PC-9 (cell line): ENCODE measurements at regions not wholly inside any gene's neighbourhood (a gene's known extent, or its start where the extent isn't known, plus 50 kb on each side); places are given as distances from the start of the nearest gene placed in this dataset.
"Not testable (repeated sequence)": the region's sequence is repeated elsewhere in the genome, so short reads cannot be mapped to it uniquely, and the experiment has no call there.

ENCODE experiments used
- BruUV-seq: library from RNA; stranded (reverse); fragments of 400-500 nt; replicated peaks from 2 replicates; lab custom pipeline; 2021; lab: Mats Ljungman, UMichigan
- CTCF ChIA-PET: fragments of 300-600 bp; sonication (Branson Sonifier 250); formaldehyde crosslinking; loops from one replicate; lab custom pipeline; 2022; ENCODE audit warnings: antibody characterized with exemption; lab: Charles Lee
- POLR2A ChIA-PET: fragments of 300-600 bp; sonication (Branson Sonifier 250); formaldehyde crosslinking; loops from one replicate; lab custom pipeline; 2022; ENCODE audit warnings: antibody characterized with exemption; ENCODE audit not compliant: unreplicated experiment; lab: Charles Lee
- DNase-seq, 2 experiments: peaks; one replicate each; pipeline versions ENCODE4 v3.0.0 to v3.0.0-alpha.2; 2015 to 2022; ENCODE audit warnings: mixed read lengths in 1 of 2
- H2AFZ ChIP-seq: fragments of 200-600 bp; sonication (generic); 2 replicates; pipeline ENCODE4 v1.8.1; 2017; ENCODE audit warnings: antibody characterized with exemption
- H3F3A ChIP-seq: fragments of 200-600 bp; sonication (generic); 2 replicates; pipeline ENCODE4 v1.8.1; 2017; ENCODE audit warnings: antibody characterized with exemption, mild to moderate bottlenecking, low read depth; ENCODE audit not compliant: insufficient read depth
- H3K27ac ChIP-seq: fragments of 200-600 bp; sonication (generic); 2 replicates; pipeline ENCODE4 v1.6.1; 2016; ENCODE audit warnings: mixed run types
- H3K27me3 ChIP-seq: fragments of 200-600 bp; sonication (generic); 2 replicates; pipeline ENCODE4 v1.6.1; 2016; ENCODE audit warnings: low read depth, mixed run types; ENCODE audit not compliant: insufficient read depth
- H3K36me3 ChIP-seq: fragments of 200-600 bp; sonication (generic); 2 replicates; pipeline ENCODE4 v1.6.1; 2016; ENCODE audit warnings: low read depth, mixed run types
- H3K4me1 ChIP-seq: fragments of 200-600 bp; sonication (generic); replicated peaks from 2 replicates; pipeline ENCODE4 v1.6.1; 2016; ENCODE audit warnings: mixed run types; ENCODE audit not compliant: insufficient read depth
- H3K4me2 ChIP-seq: fragments of 200-600 bp; sonication (generic); 2 replicates; pipeline ENCODE4 v1.6.1; 2017; ENCODE audit warnings: mixed run types
- H3K4me3 ChIP-seq: fragments of 200-600 bp; sonication (generic); 2 replicates; pipeline ENCODE4 v1.6.1; 2016; ENCODE audit warnings: mixed run types
- H3K79me2 ChIP-seq: fragments of 200-600 bp; sonication (generic); 2 replicates; pipeline ENCODE4 v1.6.1; 2017; ENCODE audit warnings: low read depth, mixed run types
- H3K9me2 ChIP-seq: fragments of 200-600 bp; sonication (generic); 2 replicates; pipeline ENCODE4 v1.8.1; 2017; ENCODE audit warnings: mild to moderate bottlenecking; ENCODE audit not compliant: insufficient read depth
- H3K9me3 ChIP-seq: fragments of 200-600 bp; sonication (generic); 2 replicates; pipeline ENCODE4 v1.8.1; 2016; ENCODE audit warnings: low read depth; ENCODE audit not compliant: insufficient read depth
- H4K20me1 ChIP-seq: fragments of 200-600 bp; sonication (generic); 2 replicates; pipeline ENCODE4 v1.8.1; 2017; ENCODE audit not compliant: insufficient read depth
- CTCF ChIP-seq: fragments of 200-600 bp; sonication (generic); conservative IDR thresholded peaks from 2 replicates; pipeline ENCODE4 v1.6.1; 2017; ENCODE audit warnings: mixed run types, antibody characterized with exemption, mild to moderate bottlenecking, moderate library complexity
- EZH2 ChIP-seq: fragments of 200-600 bp; sonication (generic); IDR thresholded peaks from 2 replicates; pipeline ENCODE4 v1.8.0; 2017; ENCODE audit warnings: antibody characterized with exemption, low read depth
- intact Hi-C: fragments of 100-400 bp; cut with micrococcal nuclease; formaldehyde crosslinking; loops from one replicate; pipeline ENCODE4 v1.10.0; 2022; ENCODE audit not compliant: unreplicated experiment

- no peaks in the 10 kb centered on the region for H3F3A ChIP-seq
- H3K36me3 ChIP-seq = no peaks in the 10 kb centered on the region
- no peak overlapping the region for H3K27ac ChIP-seq
- TF ChIP-seq EZH2 = no peak
- H3K27me3 ChIP-seq = no peaks in the 10 kb centered on the region
- no peak overlapping the region for H3K4me2 ChIP-seq
- BruUV-seq = no TSS peak
- H3K9me2 ChIP-seq = no peaks in the 10 kb centered on the region
- H3K9me3 ChIP-seq = no peaks in the 10 kb centered on the region
- no peak overlapping the region for H2AFZ ChIP-seq
- H4K20me1 ChIP-seq = no peaks in the 10 kb centered on the region
- H3K4me1 ChIP-seq = no peaks in the 10 kb centered on the region
- POLR2A ChIA-PET = no interaction called here
- H3K79me2 ChIP-seq = no peaks in the 10 kb centered on the region
- intact Hi-C loops = no loop called here
- CTCF ChIA-PET = no interaction called here
- H3K4me3 ChIP-seq = no peak overlapping the region
- no peak for DNase-seq
Observed at GRCh38 chrX:51155157-51155556, 177.5 kb upstream of the NUDT10 start.

GRCh38 chrX:51155566-51155965, 177.1 kb upstream of the NUDT10 start:
- no peaks in the 10 kb centered on the region for H3K4me1 ChIP-seq
- no peak overlapping the region for H3K4me3 ChIP-seq
- CTCF ChIA-PET = no interaction called here
- intact Hi-C loops = no loop called here
- H3F3A ChIP-seq = no peaks in the 10 kb centered on the region
- TF ChIP-seq EZH2 (no peak), CTCF (no peak)
- POLR2A ChIA-PET = no interaction called here
- no peaks in the 10 kb centered on the region for H4K20me1 ChIP-seq
- H3K79me2 ChIP-seq = no peaks in the 10 kb centered on the region
- no peak overlapping the region for H3K27ac ChIP-seq
- H3K27me3 ChIP-seq = no peaks in the 10 kb centered on the region
- H3K36me3 ChIP-seq = no peaks in the 10 kb centered on the region
- no TSS peak for BruUV-seq
- no peaks in the 10 kb centered on the region for H3K9me2 ChIP-seq
- H2AFZ ChIP-seq = no peak overlapping the region
- no peak for DNase-seq
- H3K9me3 ChIP-seq = no peaks in the 10 kb centered on the region
- H3K4me2 ChIP-seq = no peak overlapping the region

GRCh38 chrX:51158231-51158630, 174.4 kb upstream of the NUDT10 start:
- no TSS peak for BruUV-seq
- Histone ChIP-seq H2AFZ (no peak overlapping the region), H3F3A (no peaks in the 10 kb centered on the region), H3K4me3 (no peak overlapping the region), H4K20me1 (no peaks in the 10 kb centered on the region), H3K27me3 (no peaks in the 10 kb centered on the region), H3K4me1 (no peaks in the 10 kb centered on the region), H3K4me2 (no peak overlapping the region), H3K9me3 (no peaks in the 10 kb centered on the region), H3K27ac (no peak overlapping the region), H3K79me2 (no peaks in the 10 kb centered on the region), H3K36me3 (no peaks in the 10 kb centered on the region), H3K9me2 (no peaks in the 10 kb centered on the region)
- POLR2A ChIA-PET = no interaction called here
- CTCF ChIA-PET = no interaction called here
- intact Hi-C loops = no loop called here
- no peak for DNase-seq
- TF ChIP-seq CTCF (no peak), EZH2 (no peak)

GRCh38 chrX:51159378-51159777, 173.2 kb upstream of the NUDT10 start:
- H3K9me3 ChIP-seq, H3K4me1 ChIP-seq, H3K4me2 ChIP-seq, H3K9me2 ChIP-seq, H3K4me3 ChIP-seq, H2AFZ ChIP-seq, BruUV-seq, CTCF ChIA-PET, POLR2A ChIA-PET, H3K27ac ChIP-seq, H4K20me1 ChIP-seq, H3K27me3 ChIP-seq, intact Hi-C loops, DNase-seq, H3K79me2 ChIP-seq, H3K36me3 ChIP-seq, H3F3A ChIP-seq: not testable (repeated sequence)
